ENCODE measurements at regions not wholly inside any gene's neighbourhood (a gene's known extent, or its start where the extent isn't known, plus 50 kb on each side); places are given as distances from the start of the nearest gene placed in this dataset.

- Histone ChIP-seq H3K4me1 (no peaks in the 10 kb centered on the region), H3K36me3 (no peaks in the 10 kb centered on the region), H3K9me3 (no peaks in the 10 kb centered on the region), H3K4me3 (no peak overlapping the region), H3K27me3 (no peaks in the 10 kb centered on the region), H3K27ac (no peak overlapping the region)
- 71% methylated on average over 5 of the region's 6 CpGs for WGBS (ENCODE audit: insufficient coverage, low coverage, low lambda C conversion rate, missing lambda C conversion rate)
- ATAC-seq (no peak), DNase-seq (no peak)
- intact Hi-C loops (cut with DNase I) = no loop called here
- TF ChIP-seq CTCF (IDR thresholded peaks at IDR 0.05) = no peak
- TF ChIP-seq POLR2A (IDR thresholded peaks at IDR 0.05) = no peak
Measured at GRCh38 chr21:35127026-35127425, 77.9 kb upstream of the RUNX1 start.

GRCh38 chr21:35120631-35121180 is 71.6 kb upstream of the RUNX1 start:
- H3K4me3 ChIP-seq = no peak overlapping the region
- no peaks in the 10 kb centered on the region for H3K9me3 ChIP-seq
- H3K4me1 ChIP-seq = no peaks in the 10 kb centered on the region
- H3K27ac ChIP-seq = no peak overlapping the region
- H3K27me3 ChIP-seq = no peaks in the 10 kb centered on the region
- DNase-seq (no peak), ATAC-seq (no peak)
- 61% methylated on average over 2 of the region's 4 CpGs for WGBS (ENCODE audit: insufficient coverage, low coverage, low lambda C conversion rate, missing lambda C conversion rate)
- H3K36me3 ChIP-seq = no peaks in the 10 kb centered on the region
- intact Hi-C loops (cut with DNase I) = no loop called here
- TF ChIP-seq POLR2A (IDR thresholded peaks at IDR 0.05) = no peak
- TF ChIP-seq CTCF (IDR thresholded peaks at IDR 0.05) = no peak

- ATAC-seq (no peak), DNase-seq (no peak)
- Histone ChIP-seq H3K27ac (no peak overlapping the region), H3K4me3 (no peak overlapping the region), H3K9me3 (no peaks in the 10 kb centered on the region), H3K4me1 (no peaks in the 10 kb centered on the region), H3K27me3 (no peaks in the 10 kb centered on the region), H3K36me3 (no peaks in the 10 kb centered on the region)
- 80% methylated on average over 5 of the region's 5 CpGs for WGBS (ENCODE audit: insufficient coverage, low coverage, low lambda C conversion rate, missing lambda C conversion rate)
- intact Hi-C loops (cut with DNase I) = no loop called here
- no peak for TF ChIP-seq CTCF (IDR thresholded peaks at IDR 0.05)
- TF ChIP-seq POLR2A (IDR thresholded peaks at IDR 0.05) = no peak
Measured at GRCh38 chr21:35119501-35120047, 70.5 kb upstream of the RUNX1 start.

- Histone ChIP-seq H3K4me1 (no peaks in the 10 kb centered on the region), H3K9me3 (no peaks in the 10 kb centered on the region), H3K4me3 (no peak overlapping the region), H3K27me3 (no peaks in the 10 kb centered on the region), H3K36me3 (no peaks in the 10 kb centered on the region), H3K27ac (no peak overlapping the region)
- TF ChIP-seq POLR2A (IDR thresholded peaks at IDR 0.05) (no peak), CTCF (IDR thresholded peaks at IDR 0.05) (no peak)
- intact Hi-C loops (cut with DNase I) = no loop called here
- ATAC-seq = no peak
- WGBS (ENCODE audit: insufficient coverage, low coverage, low lambda C conversion rate, missing lambda C conversion rate) = 83% methylated on average over 2 of the region's 2 CpGs
- DNase-seq = no peak
Measured at GRCh38 chr21:35116777-35117176, 67.7 kb upstream of the RUNX1 start.

DNA sequence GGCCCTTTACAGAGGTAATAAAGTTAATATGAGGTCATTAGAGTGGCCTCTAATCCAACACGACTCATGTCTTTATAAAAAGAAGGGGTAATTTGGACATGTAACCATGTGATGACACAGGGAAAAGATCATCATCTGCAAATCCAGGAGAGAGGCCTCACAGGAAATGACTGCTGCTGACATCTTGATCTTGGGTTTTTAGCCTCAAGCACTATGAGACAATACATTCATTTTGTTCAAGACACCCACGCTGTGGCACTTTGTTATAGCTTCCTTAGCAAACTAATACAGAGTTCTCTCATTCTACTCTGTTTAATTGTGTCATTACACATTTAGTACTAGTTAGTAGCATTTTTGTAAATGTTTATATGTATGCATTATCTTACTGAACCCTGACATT is 64.0 kb upstream of the RUNX1 start:
- no peak overlapping the region for H3K4me3 ChIP-seq
- H3K9me3 ChIP-seq = no peaks in the 10 kb centered on the region
- no peak overlapping the region for H3K27ac ChIP-seq
- no peaks in the 10 kb centered on the region for H3K36me3 ChIP-seq
- no peaks in the 10 kb centered on the region for H3K27me3 ChIP-seq
- ATAC-seq = no peak
- no peaks in the 10 kb centered on the region for H3K4me1 ChIP-seq
- TF ChIP-seq POLR2A (IDR thresholded peaks at IDR 0.05) (no peak), CTCF (IDR thresholded peaks at IDR 0.05) (no peak)
- DNase-seq = no peak
- intact Hi-C loops (cut with DNase I) = no loop called here
- WGBS (ENCODE audit: insufficient coverage, low coverage, low lambda C conversion rate, missing lambda C conversion rate) = 76% methylated on average over 2 of the region's 2 CpGs
